SU-DHL-6 (cell line): ENCODE measurements at regions not wholly inside any gene's neighbourhood (a gene's known extent, or its start where the extent isn't known, plus 50 kb on each side); places are given as distances from the start of the nearest gene placed in this dataset.

Experiments
- H2AFZ ChIP-seq: fragments of 200-600 bp; sonication (generic); 2 replicates; pipeline ENCODE4 v1.6.1; 2014; ENCODE audit warnings: low read depth, mild to moderate bottlenecking, moderate library complexity, mixed read lengths, antibody characterized with exemption, low read length; ENCODE audit not compliant: severe bottlenecking
- H3F3A ChIP-seq: fragments of 200-600 bp; shearing (Covaris generic); 2 replicates; pipeline ENCODE4 v1.6.0; 2016; ENCODE audit warnings: antibody characterized with exemption, mild to moderate bottlenecking; ENCODE audit not compliant: insufficient read depth
- H3K27ac ChIP-seq: fragments of 200-600 bp; sonication (generic); 2 replicates; pipeline ENCODE4 v1.5.1; 2016; ENCODE audit warnings: low read depth, mild to moderate bottlenecking, low read length, moderate library complexity, mixed read lengths
- H3K27me3 ChIP-seq: fragments of 200-600 bp; sonication (generic), shearing (Covaris generic); 2 replicates; pipeline ENCODE4 v1.6.0; 2014; ENCODE audit warnings: mild to moderate bottlenecking, low read length
- H3K36me3 ChIP-seq: fragments of 200-600 bp; sonication (generic); 2 replicates; pipeline ENCODE4 v1.6.1; 2014; ENCODE audit warnings: mild to moderate bottlenecking, low read length, mixed read lengths
- H3K4me2 ChIP-seq: fragments of 300-600, 200-600 bp; shearing (Covaris generic), sonication (generic); 2 replicates; pipeline ENCODE4 v1.6.0; 2014; ENCODE audit warnings: low read length, low read depth, mild to moderate bottlenecking; ENCODE audit not compliant: poor library complexity, severe bottlenecking
- H3K4me3 ChIP-seq: fragments of 200-600 bp; sonication (generic); 2 replicates; pipeline ENCODE4 v1.5.1; 2014; ENCODE audit warnings: antibody characterized with exemption, low read length, mild to moderate bottlenecking, mixed read lengths; ENCODE audit not compliant: insufficient read depth, poor library complexity, severe bottlenecking
- H3K79me2 ChIP-seq: fragments of 200-600 bp; sonication (generic); 2 replicates; pipeline ENCODE4 v1.6.1; 2014; ENCODE audit warnings: mild to moderate bottlenecking, low read length, moderate library complexity; ENCODE audit not compliant: insufficient read depth
- H3K9ac ChIP-seq: fragments of 200-600 bp; sonication (generic); 2 replicates; pipeline ENCODE4 v1.7.0; 2014; ENCODE audit warnings: mild to moderate bottlenecking, low read length
- H3K9me2 ChIP-seq: fragments of 200-600 bp; sonication (generic); replicated peaks from 2 replicates; pipeline ENCODE4 v1.6.1; 2014; ENCODE audit warnings: low read length; ENCODE audit not compliant: insufficient read depth
- H3K9me3 ChIP-seq: fragments of 200-600 bp; sonication (generic); 2 replicates; pipeline ENCODE4 v1.6.1; 2014; ENCODE audit warnings: low read length, mixed read lengths; ENCODE audit not compliant: insufficient read depth
- H4K20me1 ChIP-seq: fragments of 200-600 bp; sonication (generic); 2 replicates; pipeline ENCODE4 v1.6.1; 2014; ENCODE audit warnings: low read depth, mild to moderate bottlenecking, antibody characterized with exemption, low read length, moderate library complexity, mixed read lengths
- CTCF ChIP-seq: fragments of 200-600 bp; sonication (generic); IDR thresholded peaks from one replicate; pipeline ENCODE4 v1.5.1; 2017; ENCODE audit warnings: antibody characterized with exemption, mild to moderate bottlenecking, low read length, moderate library complexity; ENCODE audit not compliant: insufficient read depth, poor library complexity, severe bottlenecking
- EZH2phosphoT487 ChIP-seq: fragments of 200-600 bp; sonication (generic), shearing (Covaris generic); conservative IDR thresholded peaks from 2 replicates; pipeline ENCODE4 v1.6.1; 2018; ENCODE audit warnings: mild to moderate bottlenecking, antibody characterized with exemption, low read length, moderate library complexity, mixed read lengths

- no peak overlapping the region for H3K9ac ChIP-seq
- H2AFZ ChIP-seq, result no peak overlapping the region
- H3K27ac ChIP-seq, result no peak overlapping the region
- no peak overlapping the region for H3K4me2 ChIP-seq
- no peaks in the 10 kb centered on the region for H3K9me3 ChIP-seq
- H3K36me3 ChIP-seq, result no peaks in the 10 kb centered on the region
- H3F3A ChIP-seq, result no peaks in the 10 kb centered on the region
- H3K27me3 ChIP-seq, result no peaks in the 10 kb centered on the region
- TF ChIP-seq CTCF (no peak), EZH2phosphoT487 (no peak)
- no peak overlapping the region for H3K4me3 ChIP-seq
- no peaks in the 10 kb centered on the region for H3K79me2 ChIP-seq
- H3K9me2 ChIP-seq, result no peaks in the 10 kb centered on the region
- H4K20me1 ChIP-seq, result no peaks in the 10 kb centered on the region
These were observed 92.4 kb upstream of the SORBS2 start for GRCh38 chr4:185904381-185904780.

GRCh38 chr4:185909972-185910371 is 98.0 kb upstream of the SORBS2 start:
- H3K27ac ChIP-seq, result no peak overlapping the region
- H3F3A ChIP-seq, result no peaks in the 10 kb centered on the region
- no peaks in the 10 kb centered on the region for H3K27me3 ChIP-seq
- H4K20me1 ChIP-seq, result no peaks in the 10 kb centered on the region
- H3K9me2 ChIP-seq, result no peaks in the 10 kb centered on the region
- TF ChIP-seq EZH2phosphoT487 (no peak), CTCF (no peak)
- no peak overlapping the region for H2AFZ ChIP-seq
- no peak overlapping the region for H3K4me2 ChIP-seq
- H3K79me2 ChIP-seq, result no peaks in the 10 kb centered on the region
- no peaks in the 10 kb centered on the region for H3K36me3 ChIP-seq
- no peaks in the 10 kb centered on the region for H3K9me3 ChIP-seq
- H3K9ac ChIP-seq, result no peak overlapping the region
- H3K4me3 ChIP-seq, result no peak overlapping the region

- no peaks in the 10 kb centered on the region for H3K9me2 ChIP-seq
- no peak overlapping the region for H2AFZ ChIP-seq
- no peaks in the 10 kb centered on the region for H3K27me3 ChIP-seq
- no peak overlapping the region for H3K9ac ChIP-seq
- H3K4me2 ChIP-seq, result no peak overlapping the region
- H3K4me3 ChIP-seq, result no peak overlapping the region
- no peaks in the 10 kb centered on the region for H4K20me1 ChIP-seq
- no peak overlapping the region for H3K27ac ChIP-seq
- no peaks in the 10 kb centered on the region for H3K9me3 ChIP-seq
- TF ChIP-seq CTCF, result no peak
- no peak for TF ChIP-seq EZH2phosphoT487
- no peaks in the 10 kb centered on the region for H3F3A ChIP-seq
- H3K79me2 ChIP-seq, result no peaks in the 10 kb centered on the region
- no peaks in the 10 kb centered on the region for H3K36me3 ChIP-seq
These were observed 99.6 kb upstream of the SORBS2 start for GRCh38 chr4:185911556-185912064.

- Histone ChIP-seq H3K79me2 (no peaks in the 10 kb centered on the region), H3K9me3 (no peaks in the 10 kb centered on the region), H3F3A (no peaks in the 10 kb centered on the region), H3K4me2 (no peak overlapping the region), H3K27me3 (no peaks in the 10 kb centered on the region), H3K36me3 (no peaks in the 10 kb centered on the region), H3K27ac (no peak overlapping the region), H3K9me2 (no peaks in the 10 kb centered on the region), H2AFZ (no peak overlapping the region), H4K20me1 (no peaks in the 10 kb centered on the region), H3K9ac (no peak overlapping the region), H3K4me3 (no peak overlapping the region)
- TF ChIP-seq CTCF (no peak), EZH2phosphoT487 (no peak)
These were observed 100.8 kb upstream of the SORBS2 start for GRCh38 chr4:185912779-185913178.
